Neural progenitor cell (in vitro differentiated cells): ENCODE measurements at regions not wholly inside any gene's neighbourhood (a gene's known extent, or its start where the extent isn't known, plus 50 kb on each side); places are given as distances from the start of the nearest gene placed in this dataset.

Experiments
- EZH2phosphoT487 ChIP-seq: fragments of 200-600 bp; sonication (generic); IDR thresholded peaks from 2 replicates; pipeline ENCODE4 v1.6.1; 2017; ENCODE audit warnings: antibody characterized with exemption
- TF ChIP-seq, protein P1 (sequence below): fragments of 200-600 bp; sonication (generic); IDR thresholded peaks from 2 replicates; pipeline ENCODE4 v1.5.1; 2017; ENCODE audit warnings: antibody characterized with exemption, mild to moderate bottlenecking

DNA sequence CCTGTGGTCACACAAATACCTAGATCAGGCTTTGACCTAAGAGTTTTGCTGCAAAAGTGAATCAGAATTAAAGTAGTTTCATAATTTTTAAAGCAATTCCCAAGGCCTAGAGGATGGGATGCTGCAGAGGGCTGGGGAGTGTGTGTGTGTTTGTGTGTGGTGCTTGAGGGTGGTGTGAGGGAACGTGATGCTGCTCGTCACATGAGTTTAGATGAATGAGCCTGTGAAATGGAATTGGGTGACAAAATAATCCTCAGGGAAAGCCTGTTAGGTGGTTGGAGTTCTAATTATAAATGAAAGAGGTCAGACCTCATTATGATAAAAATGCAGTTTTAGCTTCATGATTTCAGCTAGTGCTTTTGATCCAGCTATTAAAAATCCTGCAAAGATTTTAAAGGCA lies 87.5 kb upstream of the TMEM170B start:
- TF ChIP-seq, protein P1, sequence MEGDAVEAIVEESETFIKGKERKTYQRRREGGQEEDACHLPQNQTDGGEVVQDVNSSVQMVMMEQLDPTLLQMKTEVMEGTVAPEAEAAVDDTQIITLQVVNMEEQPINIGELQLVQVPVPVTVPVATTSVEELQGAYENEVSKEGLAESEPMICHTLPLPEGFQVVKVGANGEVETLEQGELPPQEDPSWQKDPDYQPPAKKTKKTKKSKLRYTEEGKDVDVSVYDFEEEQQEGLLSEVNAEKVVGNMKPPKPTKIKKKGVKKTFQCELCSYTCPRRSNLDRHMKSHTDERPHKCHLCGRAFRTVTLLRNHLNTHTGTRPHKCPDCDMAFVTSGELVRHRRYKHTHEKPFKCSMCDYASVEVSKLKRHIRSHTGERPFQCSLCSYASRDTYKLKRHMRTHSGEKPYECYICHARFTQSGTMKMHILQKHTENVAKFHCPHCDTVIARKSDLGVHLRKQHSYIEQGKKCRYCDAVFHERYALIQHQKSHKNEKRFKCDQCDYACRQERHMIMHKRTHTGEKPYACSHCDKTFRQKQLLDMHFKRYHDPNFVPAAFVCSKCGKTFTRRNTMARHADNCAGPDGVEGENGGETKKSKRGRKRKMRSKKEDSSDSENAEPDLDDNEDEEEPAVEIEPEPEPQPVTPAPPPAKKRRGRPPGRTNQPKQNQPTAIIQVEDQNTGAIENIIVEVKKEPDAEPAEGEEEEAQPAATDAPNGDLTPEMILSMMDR, result no peak
- TF ChIP-seq EZH2phosphoT487, result no peak
